NCI-H146 (cell line): ENCODE measurements at regions not wholly inside any gene's neighbourhood (a gene's known extent, or its start where the extent isn't known, plus 50 kb on each side); places are given as distances from the start of the nearest gene placed in this dataset.

Experiments used
- DNase-seq: peaks from one replicate; lab custom pipeline; 2025; lab: John Stamatoyannopoulos, UW

DNA sequence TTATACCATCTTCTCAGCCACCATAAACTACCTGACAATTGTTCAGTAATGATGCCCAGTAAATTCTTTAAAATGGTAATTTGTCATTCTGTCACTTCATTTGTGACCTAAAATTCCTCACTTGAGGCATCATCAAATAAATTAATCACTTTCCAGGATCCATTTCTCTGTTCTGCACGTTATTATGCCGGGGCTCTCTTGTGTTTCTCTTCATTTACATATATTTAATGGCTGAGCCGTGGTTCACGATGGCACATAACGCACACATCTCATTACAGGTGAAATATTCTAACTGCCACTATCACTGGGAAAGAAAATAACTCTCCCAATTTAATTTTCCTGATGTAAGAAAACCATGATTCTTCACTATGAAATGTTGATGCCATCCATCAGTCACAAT lies 529.6 kb downstream of the NR4A2 start:
- no peak for DNase-seq

- DNase-seq: no peak
These were observed 539.9 kb downstream of the NR4A2 start for GRCh38 chr2:155792666-155793065.

- DNase-seq: no peak
These were observed 562.0 kb downstream of the NR4A2 start for GRCh38 chr2:155770516-155770915.

- DNase-seq: no peak
These were observed 566.0 kb downstream of the NR4A2 start for GRCh38 chr2:155766342-155767115.

GRCh38 chr2:155755481-155755880 lies 577.0 kb downstream of the NR4A2 start:
- no peak for DNase-seq

- DNase-seq: no peak
These were observed 584.4 kb downstream of the NR4A2 start for GRCh38 chr2:155748131-155748530.

GRCh38 chr2:155747531-155747930 lies 585.0 kb downstream of the NR4A2 start:
- no peak for DNase-seq

DNA sequence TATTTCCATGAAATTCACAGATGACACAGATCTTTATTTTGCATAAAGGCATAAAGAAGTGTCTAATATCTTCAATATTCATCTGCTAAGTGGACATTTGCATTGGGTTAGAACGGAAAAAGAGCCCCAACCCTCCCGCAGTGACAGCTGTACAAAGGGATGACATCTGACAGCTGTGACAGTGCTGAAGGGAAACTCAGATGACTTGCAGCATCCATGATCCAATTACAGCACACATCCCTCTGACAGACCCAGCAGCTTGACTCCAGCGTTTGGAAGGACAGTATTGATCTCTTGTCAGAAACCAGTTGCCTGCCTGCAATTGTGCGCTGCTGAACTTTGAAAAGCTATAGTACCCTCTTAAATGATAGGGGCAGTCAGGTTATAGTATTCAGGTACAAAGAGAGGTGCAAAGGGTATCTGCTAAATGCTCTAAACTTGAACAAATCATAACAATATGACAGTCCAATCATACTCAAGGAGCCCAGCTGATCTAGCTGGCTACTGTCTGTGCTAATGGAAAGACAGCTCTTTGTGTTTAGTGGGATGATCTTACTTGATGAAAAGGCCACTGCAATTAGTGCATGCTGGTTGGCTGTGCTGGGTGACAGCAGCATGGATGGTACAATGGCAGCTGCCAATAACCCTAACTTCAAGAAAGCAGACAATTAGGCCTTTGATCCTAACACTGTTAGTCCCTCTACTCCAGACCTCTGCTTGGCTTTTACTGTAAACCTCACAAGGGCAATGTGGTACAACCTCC lies 599.2 kb downstream of the NR4A2 start:
- DNase-seq: peak; percentile 89

DNA sequence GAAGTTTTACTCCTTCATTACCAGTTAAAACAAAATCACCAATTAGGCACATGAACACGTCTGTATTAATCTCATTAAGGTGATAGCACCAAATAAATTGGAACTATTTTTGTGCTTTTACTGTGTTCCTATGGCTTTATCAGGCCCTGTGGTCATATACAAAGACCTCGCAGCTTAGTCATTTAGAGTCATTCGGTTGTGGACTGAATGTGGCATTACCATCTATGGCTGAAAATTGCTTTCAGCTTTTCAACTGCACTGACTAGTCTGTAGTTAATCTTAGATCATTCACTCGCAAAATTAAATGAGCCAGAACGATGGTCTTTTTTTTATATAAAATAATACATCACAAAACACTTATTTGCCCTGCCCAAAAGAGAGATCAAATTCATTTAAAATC lies 601.7 kb downstream of the NR4A2 start:
- DNase-seq: no peak

DNA sequence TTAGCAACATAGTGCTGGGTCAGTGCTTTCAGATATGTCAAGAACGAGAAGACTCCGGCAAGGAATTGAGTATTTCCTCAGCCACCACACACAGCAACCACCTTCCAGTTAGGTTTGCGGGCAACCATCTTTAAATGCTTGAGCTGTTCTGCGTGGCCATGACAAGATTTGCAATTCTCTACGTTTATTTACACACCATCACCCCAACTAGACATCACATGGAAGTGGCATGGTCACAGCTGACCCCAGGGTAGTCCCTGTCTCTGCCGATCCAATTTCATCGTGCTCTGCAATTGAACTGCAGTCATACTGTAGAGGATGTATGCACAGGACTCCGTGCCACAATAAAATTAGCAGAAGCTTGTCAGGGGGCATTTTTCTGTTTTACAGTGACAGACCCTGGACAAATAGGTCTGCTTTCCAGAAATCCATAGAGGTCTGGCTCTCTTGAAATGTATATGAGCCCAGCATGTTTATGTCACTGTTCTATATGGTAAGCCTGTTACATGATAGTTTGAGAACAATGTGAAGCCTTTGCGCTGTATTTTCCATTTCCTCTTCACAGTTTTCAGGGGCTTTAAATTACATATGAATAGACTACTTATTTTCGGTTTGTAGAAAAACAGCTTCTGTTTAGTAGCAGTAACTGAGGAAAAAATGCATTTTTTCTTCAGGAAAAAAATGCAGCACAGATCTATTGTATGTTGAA lies 605.2 kb downstream of the NR4A2 start:
- DNase-seq: no peak

GRCh38 chr2:155722290-155722689 lies 610.2 kb downstream of the NR4A2 start:
- no peak for DNase-seq

DNA sequence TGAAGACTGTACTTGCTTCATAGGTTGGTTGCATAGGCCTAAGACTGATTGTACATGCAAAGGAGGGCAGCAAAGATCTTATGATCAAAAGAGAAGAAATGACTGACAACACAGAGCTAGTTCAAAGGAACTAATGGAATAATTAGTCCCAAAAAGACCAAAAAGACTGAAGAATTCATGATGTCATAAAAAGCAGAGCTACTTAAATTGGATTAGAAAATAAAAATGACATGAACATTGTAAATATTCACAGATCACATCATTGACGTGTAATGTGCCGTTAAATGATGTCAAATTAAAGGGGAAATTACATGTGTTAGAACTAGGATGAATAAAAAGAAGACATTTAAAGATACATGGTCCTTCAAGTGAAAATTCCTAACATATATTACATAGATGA lies 616.8 kb downstream of the NR4A2 start:
- no peak for DNase-seq

DNA sequence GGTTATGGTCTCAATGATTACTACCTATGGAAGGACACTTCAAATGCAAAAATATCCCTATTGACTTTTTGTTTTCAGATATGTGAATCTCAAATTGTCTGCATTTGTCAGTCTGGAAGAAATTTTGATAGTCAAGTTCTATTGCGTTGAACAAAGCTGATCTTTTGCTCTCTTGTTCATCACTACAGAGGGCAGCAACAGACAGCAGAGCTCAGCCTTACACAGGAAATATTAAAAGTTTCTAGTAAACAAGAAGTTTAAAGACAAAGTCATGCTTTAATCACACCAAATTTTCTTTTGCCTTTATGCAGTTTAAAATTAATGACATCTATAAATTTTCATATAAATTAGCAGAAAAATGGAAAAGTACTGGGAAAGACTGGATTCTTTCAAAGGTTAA lies 617.5 kb downstream of the NR4A2 start:
- DNase-seq: no peak

GRCh38 chr2:155708071-155708470 lies 624.5 kb downstream of the NR4A2 start:
- DNase-seq: peak; percentile 7

- no peak for DNase-seq
These were observed 628.6 kb downstream of the NR4A2 start for GRCh38 chr2:155703917-155704316.

DNA sequence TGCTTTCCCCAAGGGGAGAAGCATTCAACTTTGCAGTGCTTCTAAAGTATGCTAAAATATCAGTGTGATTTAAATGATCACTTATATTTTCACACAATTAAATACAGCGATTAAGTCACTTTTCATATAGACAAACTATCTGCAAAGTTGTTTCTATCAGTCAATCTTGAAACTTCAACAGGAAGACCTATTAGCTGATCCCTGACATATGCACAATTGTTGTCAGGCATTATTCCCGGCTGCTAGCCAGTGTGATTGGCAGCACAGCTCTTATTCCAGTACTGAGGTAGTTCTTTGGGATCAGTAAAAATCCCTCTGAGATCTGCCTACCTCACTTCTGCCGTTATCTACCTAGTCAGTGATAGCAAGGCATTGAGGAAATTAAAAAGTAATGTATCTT lies 629.5 kb downstream of the NR4A2 start:
- no peak for DNase-seq

DNA sequence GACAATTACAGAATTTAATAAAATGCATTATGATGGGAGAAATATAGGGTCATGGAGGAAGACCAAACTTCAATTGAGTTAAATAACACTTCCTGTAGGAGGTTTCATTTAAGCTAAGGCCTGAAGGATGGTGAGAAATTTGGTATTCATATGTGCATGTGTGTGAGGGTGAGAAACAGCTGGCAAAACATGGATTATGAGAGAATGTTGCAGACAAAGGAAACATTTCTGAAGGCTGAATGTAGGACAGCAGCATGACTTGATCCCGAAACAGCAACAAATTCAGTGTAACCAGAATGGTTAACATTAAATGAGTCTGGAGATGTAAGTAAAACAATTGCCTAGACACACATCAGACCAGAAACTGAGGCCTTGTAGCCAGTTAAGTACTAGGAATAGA lies 630.8 kb downstream of the NR4A2 start:
- DNase-seq: no peak

- DNase-seq: no peak
These were observed 636.0 kb downstream of the NR4A2 start for GRCh38 chr2:155696571-155696970.

DNA sequence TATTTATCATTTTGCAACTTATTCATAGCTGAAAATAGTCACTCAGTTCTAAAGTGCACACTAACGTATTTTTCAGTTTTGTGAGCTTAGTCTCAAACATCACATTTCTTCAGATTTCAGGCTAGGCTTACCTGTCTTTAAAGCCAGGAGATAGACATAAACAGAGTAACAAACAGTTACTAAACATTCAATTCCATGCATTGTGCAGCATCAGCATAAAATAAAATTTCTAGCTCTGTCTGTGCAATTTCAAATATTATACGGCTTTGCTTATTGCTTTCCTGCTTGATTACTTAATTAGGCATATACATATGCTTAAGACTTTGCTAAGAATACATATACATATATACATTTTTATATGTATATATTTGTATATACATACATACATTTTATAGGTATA lies 637.0 kb downstream of the NR4A2 start:
- DNase-seq: no peak

GRCh38 chr2:155692856-155693255 lies 639.7 kb downstream of the NR4A2 start:
- no peak for DNase-seq

- no peak for DNase-seq
These were observed 640.4 kb downstream of the NR4A2 start for GRCh38 chr2:155692106-155692505.

DNA sequence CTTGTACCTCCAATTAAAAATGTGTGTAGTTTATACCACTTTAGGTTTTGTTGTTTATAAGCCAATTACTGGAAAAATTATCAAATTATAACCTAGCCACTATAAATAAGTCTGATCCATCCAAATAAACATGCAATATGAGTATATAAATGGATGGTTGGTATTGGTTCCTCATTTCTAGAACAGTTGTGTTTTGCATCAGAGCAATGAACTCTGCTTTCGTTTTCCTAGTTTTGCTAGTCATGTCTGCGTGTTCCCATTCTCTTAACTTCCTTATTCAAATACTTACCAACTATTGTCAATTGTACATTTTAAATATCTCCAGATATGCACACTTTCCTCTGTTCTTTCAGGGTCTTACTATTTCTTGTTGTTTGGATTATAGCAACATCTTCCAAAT lies 641.7 kb downstream of the NR4A2 start:
- no peak for DNase-seq

GRCh38 chr2:155689791-155690190 lies 642.7 kb downstream of the NR4A2 start:
- no peak for DNase-seq
